Left cardiac atrium (tissue), 4 donors: ENCODE measurements at regions not wholly inside any gene's neighbourhood (a gene's known extent, or its start where the extent isn't known, plus 50 kb on each side); places are given as distances from the start of the nearest gene placed in this dataset.

Source experiments
- ATAC-seq, 2 donors: fragments of 200-7000 bp; cut with Tn5 transposase; one replicate each; pipeline ENCODE4 v1.9.1; 2020; ENCODE audit warnings: mild to moderate bottlenecking in 2 of 2, moderate library complexity in 2 of 2
- DNase-seq: peaks from one replicate; pipeline ENCODE4 v3.0.0-alpha.2; 2020
- intact Hi-C, 2 donors: fragments of 100-400 bp; cut with DNase I; formaldehyde crosslinking; loops; one replicate each; pipeline versions ENCODE4 v1.14.1 to v1.15.1; 2022 to 2023
- microRNA-seq, 2 donors: library from miRNA; unstranded; fragments of <30 nt; microRNA quantifications; one replicate each; pipeline ENCODE4 v1.2.0, GENCODE V29; 2020
- donor health status: DM: no; HTN: yes; CAD: no.
- donor health status: DM: no; HTN: yes; CAD: no; lungs with severe emphysema.
- donor health status: DM: yes; HTN: yes; CAD: no.
- donor health status: Dilated cardiomyopathy.

DNA sequence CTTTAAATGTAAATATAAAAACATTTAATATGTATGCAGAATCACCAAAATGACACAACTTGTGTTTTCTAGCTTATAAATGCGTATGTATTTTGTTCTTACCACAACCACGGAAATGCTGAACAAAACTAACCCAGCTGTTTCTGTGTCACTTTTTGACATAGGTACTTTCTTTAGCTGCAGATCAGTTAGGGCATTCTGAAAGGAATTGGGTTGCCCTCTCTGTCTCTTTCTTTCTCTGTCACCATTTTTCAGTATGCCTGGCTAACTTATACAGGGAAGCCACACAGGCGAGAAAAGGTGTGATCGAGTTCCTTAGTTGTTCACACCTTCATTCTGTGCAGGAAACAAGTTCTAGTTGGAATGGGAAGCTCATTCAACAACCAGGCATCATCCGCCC lies 72.6 kb upstream of the ARGLU1 start:
- intact Hi-C loops: no loop called here
- DNase-seq (no peak), ATAC-seq (no peak)

DNA sequence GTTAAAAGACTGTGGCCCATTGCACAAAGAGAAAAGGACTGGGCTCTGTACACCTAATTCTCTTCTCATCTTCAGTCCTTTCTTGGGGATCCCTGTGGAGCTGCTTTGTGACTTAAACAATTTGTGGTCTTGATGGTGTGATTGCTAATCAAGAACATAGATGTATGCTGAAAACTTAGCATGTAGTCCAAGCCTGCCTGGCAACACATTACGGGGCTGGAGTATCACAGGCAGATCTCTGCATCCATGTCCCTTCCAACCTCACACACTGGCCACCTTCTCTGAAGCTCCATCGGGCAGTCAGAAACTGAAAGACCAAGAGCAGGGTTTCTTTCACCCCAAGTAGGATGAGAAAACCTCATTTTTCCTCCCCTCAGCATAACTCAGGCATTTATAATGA lies 69.6 kb upstream of the ARGLU1 start:
- ATAC-seq: no peak
- DNase-seq: no peak
- intact Hi-C loops: no loop called here

DNA sequence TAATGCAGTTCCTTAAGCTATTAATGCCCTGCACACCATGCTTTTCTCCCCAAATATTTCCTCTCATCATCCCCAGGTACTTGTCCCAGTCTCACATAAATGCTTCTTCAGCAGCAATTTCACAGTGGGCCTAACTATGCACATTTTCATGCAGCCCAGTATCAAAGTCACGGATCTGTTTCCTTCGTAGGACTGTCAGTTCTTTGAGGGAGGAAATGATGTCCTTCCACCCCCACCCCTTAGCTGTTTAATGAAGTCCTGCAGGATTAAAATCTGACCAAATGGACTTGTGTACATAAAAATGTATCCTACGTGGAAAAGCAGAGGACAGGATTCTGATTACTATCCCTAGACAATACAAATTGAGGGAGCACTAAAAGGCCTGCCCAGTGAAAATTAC lies 68.6 kb upstream of the ARGLU1 start:
- no peak for DNase-seq
- no peak for ATAC-seq
- intact Hi-C loops: no loop called here

DNA sequence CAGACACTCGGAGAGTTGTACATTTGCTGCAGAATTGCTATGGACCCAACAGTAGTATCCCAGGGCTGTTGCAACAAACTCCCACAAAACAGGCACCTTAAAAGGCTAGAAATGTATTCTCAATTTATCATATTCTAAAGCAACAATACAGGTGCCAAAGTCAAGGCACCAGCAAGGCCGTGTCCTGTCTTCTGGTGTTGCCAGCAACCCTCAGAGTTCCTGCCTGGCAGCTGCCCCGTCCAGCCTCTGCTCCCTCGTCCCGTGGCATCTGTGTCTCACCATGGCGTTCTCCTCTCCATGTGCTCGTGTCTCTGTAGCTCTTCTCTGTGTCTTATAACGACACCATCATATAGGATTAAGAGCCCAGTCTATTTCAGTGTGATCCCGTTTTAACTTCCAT lies 67.7 kb upstream of the ARGLU1 start:
- ATAC-seq (no peak), DNase-seq (no peak)
- intact Hi-C loops: no loop called here

DNA sequence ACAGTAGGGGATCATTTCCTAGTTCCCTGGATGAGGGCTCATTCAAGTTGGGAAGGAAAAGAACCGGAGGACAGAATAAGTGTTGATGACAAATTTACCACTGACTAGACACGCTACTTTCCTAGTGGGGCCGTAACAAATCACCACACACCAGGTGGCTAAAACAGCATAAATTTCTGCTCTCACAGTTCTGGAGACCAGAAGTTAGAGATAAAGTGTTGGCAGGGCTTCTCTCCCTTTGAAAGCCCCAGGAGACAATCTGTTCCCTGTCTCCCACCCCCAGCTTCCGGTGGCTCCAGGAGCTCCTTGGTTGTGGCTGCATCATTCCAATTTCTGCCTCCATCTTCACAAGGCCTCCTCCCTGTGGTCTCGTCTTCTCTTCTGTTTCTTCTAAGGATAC lies 65.4 kb upstream of the ARGLU1 start:
- intact Hi-C loops: no loop called here
- ATAC-seq (peak in 1 of 2 donors; percentile 68), DNase-seq (no peak)

DNA sequence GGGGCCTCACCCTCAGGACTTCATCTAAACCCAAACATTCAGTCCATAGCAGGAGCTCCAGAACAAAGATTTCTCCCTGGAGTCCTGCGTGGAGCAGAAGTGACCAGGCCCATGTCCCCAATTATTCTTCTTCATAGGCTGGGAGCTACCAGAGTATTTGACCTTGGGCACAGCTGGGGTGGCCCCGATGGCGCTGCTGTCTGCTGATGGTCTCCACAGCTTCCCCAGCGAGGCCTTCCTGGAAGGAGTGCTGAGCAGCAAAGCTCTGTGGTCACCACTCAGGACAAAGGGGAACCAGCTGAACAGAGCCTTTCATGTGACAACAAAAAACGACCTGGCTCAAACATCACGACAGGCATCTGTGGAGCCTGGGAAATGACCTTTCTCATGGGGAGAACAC lies 62.7 kb upstream of the ARGLU1 start:
- intact Hi-C loops: no loop called here
- no peak for ATAC-seq
- no peak for DNase-seq

DNA sequence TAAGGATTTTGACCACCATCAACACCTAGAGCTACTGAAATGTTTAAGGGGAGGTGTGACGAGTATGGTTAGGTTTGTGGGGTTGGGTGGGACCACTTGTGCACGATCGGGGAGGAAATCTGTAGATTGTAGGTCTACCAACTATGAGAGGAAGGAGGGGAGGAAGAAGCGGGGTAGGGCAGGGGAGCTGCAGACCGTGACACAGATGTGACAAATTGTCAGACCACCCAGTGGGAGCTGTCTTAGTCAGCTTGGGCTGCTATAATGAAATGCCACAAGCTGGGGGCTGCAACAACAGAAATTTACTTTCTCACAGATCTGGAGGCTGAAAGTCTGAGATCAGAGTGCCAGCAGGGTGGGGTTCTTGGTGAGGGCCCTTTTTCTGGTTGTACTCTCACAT lies 62.2 kb upstream of the ARGLU1 start:
- intact Hi-C loops: no loop called here
- no peak for DNase-seq
- ATAC-seq: no peak

DNA sequence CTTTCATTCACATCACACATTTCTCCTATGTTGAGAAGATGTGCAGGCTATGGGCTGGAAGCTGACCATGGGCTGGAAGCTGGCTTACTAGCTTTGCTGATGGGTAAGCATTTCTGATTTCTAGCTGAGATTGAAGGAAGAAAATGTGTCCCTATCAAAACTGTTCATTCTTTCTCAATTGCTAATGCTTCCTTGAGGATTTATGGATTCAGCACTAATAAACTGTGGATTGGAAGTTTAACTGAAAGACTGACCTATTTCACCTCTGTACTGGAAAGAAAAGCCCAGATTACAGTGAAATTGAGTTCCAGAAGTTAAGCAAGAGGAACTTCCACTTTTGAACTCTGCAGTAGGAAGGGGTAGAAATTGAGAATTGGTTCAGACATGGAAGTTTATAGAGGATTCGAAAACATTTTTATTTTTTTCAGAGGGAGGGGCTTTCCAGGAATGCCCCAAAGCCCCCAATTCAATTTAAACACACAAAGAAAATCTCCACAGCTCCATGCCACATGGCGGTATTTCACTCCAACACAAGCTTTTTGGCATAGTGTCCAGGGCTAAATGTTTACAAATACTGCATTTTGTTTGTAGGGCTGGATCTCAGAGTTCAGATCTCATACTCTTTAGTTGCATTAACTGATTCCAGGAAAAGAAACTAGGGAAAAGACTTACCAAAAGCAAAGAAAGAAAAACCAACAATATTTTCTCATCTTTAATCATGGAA lies 61.2 kb upstream of the ARGLU1 start:
- intact Hi-C loops: no loop called here
- DNase-seq (no peak), ATAC-seq (no peak)

DNA sequence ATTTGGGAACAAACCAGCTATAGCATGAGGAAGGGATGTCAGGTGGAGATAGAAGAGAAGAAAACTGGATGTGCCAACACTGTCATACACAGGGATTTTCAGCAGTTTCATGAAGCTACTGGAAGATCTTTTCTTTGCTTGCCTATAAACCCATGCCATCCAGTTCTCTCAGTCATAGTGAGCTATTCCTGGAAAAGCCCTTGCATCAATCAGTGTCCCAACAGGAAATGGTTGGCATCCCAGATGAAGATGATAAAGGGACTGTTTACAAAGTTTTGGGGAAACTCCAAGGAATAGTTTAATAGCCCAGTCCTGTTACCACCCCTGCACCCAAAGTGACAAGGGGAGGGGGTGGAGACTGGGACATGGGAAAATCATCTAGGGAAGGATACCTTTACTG lies 58.5 kb upstream of the ARGLU1 start:
- intact Hi-C loops: no loop called here
- ATAC-seq (no peak), DNase-seq (no peak)

DNA sequence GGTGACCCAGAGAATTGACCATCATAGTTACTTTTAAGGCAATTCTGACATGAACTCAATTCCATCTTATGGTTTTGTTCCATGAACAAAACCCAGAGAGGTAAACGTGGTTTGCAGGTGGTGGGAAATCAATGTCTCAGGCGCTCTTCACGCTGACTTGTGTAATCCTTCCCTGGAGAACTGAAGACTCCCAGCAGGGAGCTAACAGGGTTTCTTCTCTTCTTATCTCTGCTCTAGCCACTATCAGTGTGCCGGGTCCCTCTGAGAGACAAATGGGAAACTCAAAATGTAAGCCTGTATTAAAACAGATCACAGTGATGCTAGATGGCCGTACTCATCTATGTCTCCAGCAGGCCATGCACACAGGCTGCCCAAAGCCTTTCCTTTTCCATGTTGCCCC lies 57.6 kb upstream of the ARGLU1 start:
- DNase-seq (no peak), ATAC-seq (no peak)
- intact Hi-C loops: no loop called here

DNA sequence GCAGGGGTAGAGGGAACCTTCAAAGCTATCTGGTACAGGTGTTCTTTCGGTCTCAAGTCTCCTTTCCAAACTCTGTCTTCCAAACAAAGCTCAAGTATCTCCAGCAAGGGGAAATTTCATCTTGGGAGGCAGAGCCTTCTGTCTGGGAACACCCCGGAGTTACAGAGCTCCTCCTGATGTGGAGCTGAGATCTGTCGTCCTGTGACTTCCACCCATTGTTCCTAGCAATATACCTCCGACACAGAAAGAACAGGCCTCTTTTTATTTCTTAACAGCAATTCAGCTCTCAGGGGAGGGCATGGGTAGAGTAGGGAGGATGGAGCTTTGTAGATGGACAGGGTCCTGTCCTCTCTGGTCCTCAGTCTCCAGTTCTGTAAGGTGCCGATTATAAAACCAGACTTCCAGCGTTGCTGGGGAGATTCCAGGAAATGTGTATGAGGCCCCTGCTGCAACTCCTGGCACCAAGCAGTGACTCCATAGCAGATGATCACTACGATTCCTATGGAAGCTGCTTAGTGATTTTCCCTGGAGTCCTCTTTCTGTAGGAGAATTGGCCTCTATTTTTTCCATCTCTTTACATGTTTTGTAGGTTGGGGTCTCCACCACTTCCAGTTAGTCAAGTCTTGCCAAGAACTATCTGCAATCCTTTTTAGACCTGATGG lies 56.0 kb upstream of the ARGLU1 start:
- intact Hi-C loops: no loop called here
- no peak for DNase-seq
- no peak for ATAC-seq

DNA sequence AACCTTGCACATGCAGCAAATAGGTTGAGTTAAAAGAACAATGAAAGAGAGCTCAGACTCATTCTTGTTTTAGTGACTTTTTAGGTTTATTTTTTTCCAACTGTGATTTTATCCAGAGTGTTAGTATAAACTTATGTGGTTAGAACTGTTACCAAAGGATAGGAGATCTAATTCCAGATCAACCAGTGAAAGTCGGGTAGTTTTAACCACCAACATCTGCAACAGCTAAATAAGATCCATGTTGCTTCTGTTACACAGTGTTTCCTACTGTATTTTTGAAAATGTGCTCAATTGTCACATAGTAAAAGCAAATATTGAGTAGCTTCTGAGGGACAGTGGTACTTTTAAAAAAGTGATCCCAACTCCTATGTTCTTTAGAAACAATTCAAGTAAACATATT lies 53.9 kb upstream of the ARGLU1 start:
- ATAC-seq: no peak
- no peak for DNase-seq
- intact Hi-C loops: loop anchor here in 1 of 2 donors (2.0 kb wide), 1 partner anchor 85 kb away; no protein-coding TSS in a partner anchor

DNA sequence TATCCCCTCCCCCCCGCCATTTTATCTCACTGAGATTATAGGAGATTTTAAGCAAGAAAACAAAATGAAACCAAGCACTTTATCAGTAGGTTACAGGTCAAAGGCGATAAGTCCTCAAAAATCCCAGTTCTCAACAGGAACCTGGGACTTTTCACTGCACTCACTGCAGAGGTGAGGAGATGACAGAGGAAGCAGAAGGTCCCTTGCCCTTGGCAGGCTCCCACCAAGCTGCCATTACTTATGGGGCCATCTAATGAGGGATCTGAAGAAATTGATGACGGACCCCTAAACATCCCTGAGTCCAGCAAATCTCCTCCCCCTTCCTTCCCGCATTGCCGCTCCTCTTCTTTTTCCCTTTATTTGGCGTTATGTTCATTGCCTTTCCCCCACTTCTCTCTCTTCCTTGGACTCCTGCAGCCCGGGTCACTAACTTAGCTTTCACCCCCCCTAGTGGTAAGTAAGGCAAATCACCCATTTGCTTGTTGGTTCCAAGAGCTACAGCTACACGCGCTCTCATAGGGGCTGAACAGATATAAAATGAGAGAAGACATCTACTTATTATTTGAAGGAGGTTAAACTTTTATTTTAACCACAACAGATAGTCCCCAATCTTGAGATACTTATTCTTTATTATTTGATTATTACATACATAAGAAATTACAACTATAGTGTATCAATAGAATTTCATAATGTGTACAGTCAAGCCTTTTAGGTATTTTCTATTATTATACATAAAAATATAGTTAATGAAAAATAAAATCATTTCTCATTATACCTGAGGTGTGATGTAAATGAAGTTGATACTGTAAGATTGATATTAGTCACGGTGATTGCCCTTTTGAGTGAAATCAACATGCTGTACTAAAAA lies 52.0 kb upstream of the ARGLU1 start:
- DNase-seq (peak; percentile 43), ATAC-seq (peak; percentile 94 to 96)
- intact Hi-C loops: loop anchor here in 1 of 2 donors (2.0 to 10.0 kb wide), 2 partner anchors 83 to 295 kb away; no protein-coding TSS in a partner anchor

Small RNA genes lying in the stretch of these regions (microRNA-seq; reads per million reads assigned to microRNA genes)
- gene MIR1267: 0 reads per million in 2 donors
